ENCODE measurements at regions not wholly inside any gene's neighbourhood (a gene's known extent, or its start where the extent isn't known, plus 50 kb on each side); places are given as distances from the start of the nearest gene placed in this dataset.

- TF ChIP-seq CTCF (IDR thresholded peaks at IDR 0.05), result no peak
- no peak for TF ChIP-seq POLR2A (IDR thresholded peaks at IDR 0.05)
These were observed 251.3 kb downstream of the SLC16A7 start for GRCh38 chr12:59847127-59847526.

Data from right lobe of liver (tissue), 4 donors.